Endothelial cell of umbilical vein (primary cell): ENCODE measurements at regions not wholly inside any gene's neighbourhood (a gene's known extent, or its start where the extent isn't known, plus 50 kb on each side); places are given as distances from the start of the nearest gene placed in this dataset.

ENCODE experiments used
- BruUV-seq: library from RNA; stranded (reverse); fragments of 400-500 nt; replicated peaks from 2 replicates; lab custom pipeline; 2021; lab: Mats Ljungman, UMichigan
- CTCF ChIA-PET: fragments of 300-600, 350-600 bp; sonication (Branson Sonifier 250); formaldehyde crosslinking; loops from one replicate; lab custom pipeline; 2021; ENCODE audit warnings: antibody characterized with exemption, inconsistent platforms; lab: Charles Lee
- POLR2A ChIA-PET: fragments of 300-600, 350-600 bp; sonication (Branson Sonifier 250); formaldehyde crosslinking; loops from one replicate; lab custom pipeline; 2021; ENCODE audit warnings: antibody characterized with exemption, inconsistent platforms; lab: Charles Lee
- DNase-seq: peaks from one replicate; pipeline ENCODE4 v3.0.0-alpha.2; 2011; ENCODE audit warnings: low read depth, low spot score
- FAIRE-seq: peaks from 2 replicates; lab custom pipeline; 2011; peaks lifted over from hg19 to GRCh38; lab: Jason Lieb, UNC
- H2AFZ ChIP-seq: 2 replicates; pipeline ENCODE4 v1.6.0; 2012; ENCODE audit warnings: low read depth, low read length, control low read depth, inconsistent platforms
- H3K27ac ChIP-seq: 2 replicates; pipeline ENCODE4 v1.5.1; 2011; ENCODE audit warnings: low read depth, mild to moderate bottlenecking, control low read depth, low read length, moderate library complexity; ENCODE audit not compliant: insufficient read depth
- H3K27me3 ChIP-seq, 2 experiments: 2 replicates each; pipeline versions ENCODE4 v1.6.0 to v1.6.1; 2011; ENCODE audit warnings: low read length in 2 of 2, mixed read lengths in 1 of 2; ENCODE audit not compliant: control insufficient read depth in 2 of 2, insufficient read depth in 2 of 2
- H3K36me3 ChIP-seq, 2 experiments: 2 replicates in 1 of 2; 3 replicates in 1 of 2; pipeline ENCODE4 v1.5.1; 2011; ENCODE audit warnings: low read length in 2 of 2, mild to moderate bottlenecking in 1 of 2, moderate library complexity in 1 of 2; ENCODE audit not compliant: control insufficient read depth in 2 of 2, insufficient read depth in 2 of 2; ENCODE audit errors: extremely low read depth in 1 of 2
- H3K4me1 ChIP-seq: 3 replicates; pipeline ENCODE4 v1.5.1; 2011; ENCODE audit warnings: mild to moderate bottlenecking, low read length; ENCODE audit not compliant: control insufficient read depth, insufficient read depth; ENCODE audit errors: extremely low read depth
- H3K4me2 ChIP-seq: 2 replicates; pipeline ENCODE4 v1.6.1; 2011; ENCODE audit warnings: low read length, control low read depth, mixed read lengths; ENCODE audit not compliant: insufficient read depth
- H3K4me3 ChIP-seq, 3 experiments: fragments of 200-600 bp in 1 of 3; sonication (generic), shearing (Covaris generic) in 1 of 3; replicated peaks in 1 of 3; 2 replicates each; pipeline ENCODE4 v1.5.1; 2011 to 2016; ENCODE audit warnings: control low read depth in 3 of 3, low read length in 3 of 3, mild to moderate bottlenecking in 2 of 3, inconsistent platforms in 1 of 3, low read depth in 1 of 3, moderate library complexity in 1 of 3; ENCODE audit not compliant: insufficient read depth in 1 of 3
- H3K79me2 ChIP-seq: 2 replicates; pipeline ENCODE4 v1.6.0; 2012; ENCODE audit warnings: low read length, inconsistent platforms; ENCODE audit not compliant: control insufficient read depth, insufficient read depth
- H3K9ac ChIP-seq: replicated peaks from 2 replicates; pipeline ENCODE3; 2011; ENCODE audit warnings: low read length, control low read depth; ENCODE audit not compliant: insufficient read depth; ENCODE audit errors: extremely low read depth
- H3K9me1 ChIP-seq: replicated peaks from 3 replicates; pipeline ENCODE4 v1.6.0; 2011; ENCODE audit warnings: mild to moderate bottlenecking, low read length; ENCODE audit not compliant: control insufficient read depth, insufficient read depth; ENCODE audit errors: extremely low read depth
- H3K9me3 ChIP-seq: replicated peaks from 2 replicates; pipeline ENCODE4 v1.5.1; 2012; ENCODE audit warnings: low read length, inconsistent platforms; ENCODE audit not compliant: control insufficient read depth, insufficient read depth
- H4K20me1 ChIP-seq: replicated peaks from 2 replicates; pipeline ENCODE3; 2011; ENCODE audit warnings: mild to moderate bottlenecking, low read length; ENCODE audit not compliant: control insufficient read depth, insufficient read depth; ENCODE audit errors: extremely low read depth
- CTCF ChIP-seq, 2 donors: IDR thresholded peaks; 1 replicate in 1 of 2; 2 replicates in 1 of 2; pipeline ENCODE4 v1.5.1; 2011; ENCODE audit warnings: low read length in 2 of 2, mild to moderate bottlenecking in 2 of 2, moderate library complexity in 2 of 2, control low read depth in 1 of 2, inconsistent platforms in 1 of 2, low read depth in 1 of 2; ENCODE audit not compliant: insufficient read depth in 1 of 2; ENCODE audit errors: extremely low read depth in 1 of 2
- EZH2 ChIP-seq: IDR thresholded peaks from 2 replicates; pipeline ENCODE4 v1.6.1; 2012; ENCODE audit warnings: borderline replicate concordance, low read depth, mild to moderate bottlenecking, moderate library complexity, low read length, inconsistent platforms; ENCODE audit not compliant: severe bottlenecking
- FOS ChIP-seq: IDR thresholded peaks from 2 replicates; pipeline ENCODE4 v1.6.1; 2011; ENCODE audit warnings: mild to moderate bottlenecking, low read length, moderate library complexity, borderline replicate concordance; ENCODE audit not compliant: insufficient read depth
- JUN ChIP-seq: IDR thresholded peaks from 2 replicates; pipeline ENCODE4 v1.6.1; 2011; ENCODE audit warnings: borderline replicate concordance, low read depth; ENCODE audit not compliant: insufficient read length, insufficient read depth
- MYC ChIP-seq: IDR thresholded peaks from one replicate; pipeline ENCODE4 v1.6.1; 2011; ENCODE audit warnings: mild to moderate bottlenecking, low read depth, low read length
- POLR2A ChIP-seq: IDR thresholded peaks from 2 replicates; pipeline ENCODE4 v1.6.1; 2012; ENCODE audit warnings: low read depth, mild to moderate bottlenecking, control low read depth, low read length
- dilution Hi-C: fragments of 300-500 bp; cut with MboI; formaldehyde crosslinking; loops from one replicate; pipeline ENCODE4 v1.15.0; 2019; ENCODE audit warnings: low sequenced_read_pairs; ENCODE audit not compliant: extremely low pct_ligation_motif_present
- intact Hi-C: fragments of 100-400 bp; cut with micrococcal nuclease; formaldehyde crosslinking; loops from one replicate; pipeline ENCODE4 v1.10.0; 2022

- Histone ChIP-seq H4K20me1 (no peaks in the 10 kb centered on the region), H3K9ac (no peak overlapping the region), H2AFZ (no peak overlapping the region), H3K4me1 (no peaks in the 10 kb centered on the region), H3K36me3 (no peaks in the 10 kb centered on the region), H3K27me3 (peaks cover 7 to 14% of the 10 kb centered on the region in 2 experiments), H3K9me3 (no peaks in the 10 kb centered on the region), H3K4me2 (no peak overlapping the region), H3K9me1 (no peaks in the 10 kb centered on the region), H3K27ac (no peak overlapping the region), H3K79me2 (no peaks in the 10 kb centered on the region), H3K4me3 (no peak overlapping the region)
- FAIRE-seq = no peak
- CTCF ChIA-PET = interaction anchor here (0.8 to 1.6 kb wide), 4 partner anchors 9 to 144 kb away, joined by 3 to 9 read pairs (median 4); no protein-coding TSS in a partner anchor
- no TSS peak for BruUV-seq
- intact Hi-C loops = no loop called here
- TF ChIP-seq FOS (no peak), POLR2A (no peak), CTCF (IDR thresholded peaks at IDR 0.05; ENCODE audit: extremely low read depth in 1 of 2, insufficient read depth in 1 of 2, low read depth in 1 of 2, low read length in 2 of 2) (no peak), JUN (no peak), MYC (no peak), EZH2 (no peak)
- no peak for DNase-seq
- POLR2A ChIA-PET = no interaction called here
- dilution Hi-C loops = no loop called here
Measured at GRCh38 chr1:184212649-184213314, 161.3 kb downstream of the TSEN15 start.
